GM18499 (cell line): ENCODE measurements at regions not wholly inside any gene's neighbourhood (a gene's known extent, or its start where the extent isn't known, plus 50 kb on each side); places are given as distances from the start of the nearest gene placed in this dataset.
"Not testable (repeated sequence)": the region's sequence is repeated elsewhere in the genome, so short reads cannot be mapped to it uniquely, and the experiment has no call there.

Experiments used
- ATAC-seq: cut with Tn5 transposase; IDR thresholded peaks from one replicate; pipeline ENCODE4 v1.9.1; 2021; ENCODE audit warnings: moderate number of reproducible peaks; ENCODE audit not compliant: insufficient read depth, unreplicated experiment

DNA sequence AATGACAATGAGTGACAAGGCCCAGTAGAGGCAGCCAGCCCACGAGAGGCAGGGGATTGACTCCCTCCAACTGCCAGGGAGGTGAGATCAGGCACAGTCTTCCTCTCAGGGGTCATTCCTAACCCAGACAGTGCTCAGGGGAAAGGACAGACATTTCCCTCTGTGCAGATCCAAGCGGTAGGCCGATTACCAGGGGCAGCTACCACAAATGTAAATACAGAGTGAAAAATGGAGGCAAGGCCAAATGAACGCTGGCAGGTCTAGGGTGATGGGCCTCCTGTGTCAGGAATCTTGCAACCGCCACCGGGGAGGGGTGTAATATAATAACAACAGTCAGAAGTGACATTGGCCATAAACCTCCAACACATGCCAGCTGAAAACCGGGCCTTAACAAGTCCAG, 881.4 kb downstream of the UQCRFS1 start:
- ATAC-seq = no peak

DNA sequence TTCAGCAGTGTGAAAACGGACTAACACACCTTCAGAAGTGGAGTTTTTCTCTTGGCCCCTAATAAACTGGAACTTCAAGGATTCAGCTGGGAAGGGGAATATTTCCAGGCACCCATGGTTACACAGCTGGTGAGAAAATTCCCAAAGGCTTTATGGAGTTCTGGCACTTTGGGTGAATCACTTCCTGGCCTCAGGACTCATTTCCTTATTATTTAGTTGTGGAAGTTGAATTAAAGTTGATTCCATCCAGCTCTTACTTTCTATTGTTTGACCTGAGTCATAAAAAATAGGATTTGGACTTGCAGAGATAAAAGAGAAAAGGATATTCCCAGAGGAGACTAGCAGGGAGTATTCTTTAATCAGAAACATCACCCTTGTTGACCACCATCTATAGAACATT, 882.1 kb downstream of the UQCRFS1 start:
- no peak for ATAC-seq

GRCh38 chr19:28329429-28329828, 883.5 kb downstream of the UQCRFS1 start:
- ATAC-seq = no peak

GRCh38 chr19:28327905-28328304, 885.0 kb downstream of the UQCRFS1 start:
- no peak for ATAC-seq

- ATAC-seq = no peak
Measured at GRCh38 chr19:28326746-28327145, 886.2 kb downstream of the UQCRFS1 start.

DNA sequence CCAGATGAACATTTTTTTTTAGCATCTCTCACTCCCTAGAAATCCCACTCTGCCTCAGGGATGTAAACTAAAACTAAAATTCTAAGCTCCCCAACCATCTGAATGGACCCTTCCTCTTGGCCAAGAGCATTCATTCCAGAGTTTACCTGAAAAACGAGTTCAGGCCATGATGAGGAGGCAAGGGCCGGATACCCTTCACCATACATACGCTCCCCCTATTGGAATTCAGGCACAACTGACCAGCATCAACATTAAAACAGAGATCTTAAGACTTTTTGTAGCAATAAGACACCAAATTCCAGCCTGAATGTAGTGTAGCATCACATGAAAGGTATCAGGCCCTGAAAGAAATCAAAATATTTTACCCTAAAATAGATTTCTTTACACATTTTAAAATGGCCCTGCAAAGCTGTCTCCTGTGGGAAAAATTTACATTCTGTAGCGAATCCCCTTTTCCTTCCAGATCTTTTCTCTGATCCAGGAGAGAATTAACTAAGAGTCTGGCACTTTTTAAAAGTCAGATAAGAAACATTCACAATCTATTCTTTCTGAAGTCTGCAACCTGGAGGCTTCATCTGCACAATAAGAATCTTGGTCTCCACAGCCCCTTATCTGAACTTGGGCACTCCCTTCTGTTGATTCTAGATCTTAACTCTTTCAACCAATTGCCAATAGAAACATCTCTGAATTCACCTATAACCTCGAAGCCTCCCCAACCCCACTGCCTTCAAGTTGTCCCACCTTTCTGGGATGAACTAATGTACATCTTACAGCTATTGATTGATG, 888.5 kb downstream of the UQCRFS1 start:
- no peak for ATAC-seq

GRCh38 chr19:28322945-28323344, 890.0 kb downstream of the UQCRFS1 start:
- ATAC-seq = no peak

DNA sequence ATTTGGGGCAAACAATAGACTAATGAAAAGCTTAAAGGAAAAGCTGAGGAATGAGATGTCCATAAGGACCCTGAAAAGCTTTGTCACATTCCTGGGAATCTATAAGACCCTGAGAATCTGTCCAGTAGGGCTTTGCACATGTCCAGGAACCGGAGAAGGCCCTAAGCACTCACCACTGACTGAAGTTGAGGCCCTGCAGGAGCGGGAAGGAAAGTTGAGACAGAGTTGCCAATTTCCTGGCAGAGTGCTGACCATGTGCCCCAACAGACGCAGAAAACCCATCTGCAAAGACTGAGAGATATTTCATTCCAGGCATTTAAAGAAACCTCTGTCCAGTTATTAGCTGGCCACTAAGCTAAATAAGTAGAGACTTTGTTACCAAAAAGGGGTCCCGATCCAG, 890.5 kb downstream of the UQCRFS1 start:
- ATAC-seq = no peak

DNA sequence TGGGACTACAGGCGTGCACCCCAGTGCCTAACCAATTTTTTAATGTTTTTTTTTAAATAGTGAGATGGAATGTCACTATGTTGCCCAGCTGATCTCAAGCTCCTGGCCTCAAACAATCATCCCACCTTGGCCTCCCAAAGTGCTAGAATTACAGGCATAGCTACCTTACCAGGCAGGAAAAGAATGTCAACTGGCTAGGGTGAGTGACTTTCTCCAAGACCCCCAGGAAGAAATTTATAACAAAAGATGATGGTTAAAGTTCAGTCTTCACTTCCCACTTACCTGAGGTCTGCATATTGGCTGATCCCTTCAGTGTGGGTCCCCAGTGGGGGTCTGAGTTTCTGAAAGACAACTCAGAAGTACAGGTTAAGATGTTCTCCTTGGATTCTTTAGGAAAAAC, 893.0 kb downstream of the UQCRFS1 start:
- no peak for ATAC-seq

DNA sequence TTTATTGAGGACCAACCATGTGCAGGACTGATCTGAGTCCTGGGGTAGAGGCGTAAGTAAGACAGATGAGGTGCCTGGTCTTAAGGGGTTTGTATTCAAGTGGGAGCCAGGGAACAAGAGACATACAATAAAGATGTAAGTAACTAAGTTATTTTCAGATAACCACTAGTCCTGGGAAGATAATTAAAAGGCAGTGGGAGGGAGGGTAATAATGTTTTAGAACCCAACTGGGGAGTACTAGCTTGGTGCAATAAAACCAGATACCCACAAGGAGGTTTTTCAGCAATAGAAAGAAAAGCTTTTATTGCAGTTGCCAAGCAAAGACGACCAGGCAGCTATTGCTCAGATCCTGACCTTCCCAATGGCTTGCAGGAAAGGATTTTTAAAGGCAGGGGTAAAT, 893.7 kb downstream of the UQCRFS1 start:
- no peak for ATAC-seq

DNA sequence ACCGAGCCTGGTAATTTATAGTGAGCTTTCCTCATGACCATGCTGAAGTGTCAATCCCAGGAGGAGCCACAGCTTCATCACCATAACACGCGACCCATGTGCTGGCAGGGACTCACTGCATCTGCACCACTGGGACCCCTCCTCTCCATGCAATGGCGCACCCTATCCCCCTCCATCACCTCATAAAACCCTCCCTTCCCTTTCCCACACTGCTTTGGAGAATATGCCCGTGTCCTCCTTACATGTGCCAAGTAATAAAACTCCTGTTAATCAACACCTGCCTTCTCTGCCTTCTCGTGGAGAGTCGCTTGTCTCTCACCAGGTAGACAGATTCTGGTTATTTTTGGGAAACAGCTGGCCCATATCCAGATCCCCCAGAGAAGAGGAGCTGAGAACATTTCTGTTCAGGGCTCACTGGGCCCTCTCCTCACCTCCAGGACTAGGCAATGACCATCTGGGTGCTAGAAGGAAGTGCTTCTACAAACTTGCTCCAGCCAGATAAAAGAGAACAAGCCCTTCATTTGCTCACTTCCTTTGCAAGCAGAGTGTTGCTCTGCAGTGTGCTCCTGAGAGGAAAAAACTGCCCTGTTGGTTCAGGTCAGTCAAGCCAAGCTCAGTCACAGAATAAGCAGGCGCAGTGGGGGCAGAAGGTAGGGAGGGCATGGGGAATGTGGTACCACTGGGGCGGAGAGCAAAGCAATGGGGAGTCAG, 894.3 kb downstream of the UQCRFS1 start:
- no peak for ATAC-seq

GRCh38 chr19:28316464-28316863, 896.5 kb downstream of the UQCRFS1 start:
- no peak for ATAC-seq

DNA sequence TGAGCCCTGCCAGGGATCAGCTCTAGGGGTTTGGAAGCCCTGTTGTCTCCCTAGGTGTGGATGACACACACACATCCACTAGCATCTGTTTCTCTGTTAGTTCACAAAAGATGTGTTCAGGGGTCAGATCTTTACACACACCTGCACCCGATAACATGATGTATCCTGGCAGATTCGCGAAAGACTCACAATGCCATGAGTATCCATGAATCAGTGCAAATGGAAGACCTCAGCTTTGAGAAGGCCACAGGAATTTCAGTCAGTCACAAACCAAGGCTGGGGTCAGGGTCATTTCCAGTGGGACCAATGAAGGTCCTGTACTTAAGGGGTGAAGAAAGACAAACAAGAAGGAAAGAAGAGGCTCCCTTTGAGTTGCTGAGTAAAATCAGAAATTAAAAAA, 898.2 kb downstream of the UQCRFS1 start:
- no peak for ATAC-seq

DNA sequence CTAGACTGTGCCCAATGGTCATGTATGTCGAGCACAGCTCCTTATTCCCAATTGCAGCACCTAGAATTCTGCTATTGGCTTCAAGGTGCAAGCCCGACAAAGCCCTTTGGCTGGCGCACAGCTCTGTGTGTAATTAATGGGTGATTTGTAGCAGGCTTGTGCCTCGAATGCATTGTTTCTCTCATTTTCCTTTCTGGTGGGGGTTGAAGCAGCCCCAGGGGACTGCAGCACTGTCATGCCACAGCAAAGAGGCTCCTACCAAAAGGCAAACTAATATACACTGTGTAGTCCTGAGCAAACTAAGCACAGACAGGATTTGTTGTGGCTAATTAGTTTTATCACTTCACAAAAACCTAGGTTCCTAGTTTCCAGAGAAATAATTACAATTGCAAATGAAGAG, 898.7 kb downstream of the UQCRFS1 start:
- no peak for ATAC-seq

DNA sequence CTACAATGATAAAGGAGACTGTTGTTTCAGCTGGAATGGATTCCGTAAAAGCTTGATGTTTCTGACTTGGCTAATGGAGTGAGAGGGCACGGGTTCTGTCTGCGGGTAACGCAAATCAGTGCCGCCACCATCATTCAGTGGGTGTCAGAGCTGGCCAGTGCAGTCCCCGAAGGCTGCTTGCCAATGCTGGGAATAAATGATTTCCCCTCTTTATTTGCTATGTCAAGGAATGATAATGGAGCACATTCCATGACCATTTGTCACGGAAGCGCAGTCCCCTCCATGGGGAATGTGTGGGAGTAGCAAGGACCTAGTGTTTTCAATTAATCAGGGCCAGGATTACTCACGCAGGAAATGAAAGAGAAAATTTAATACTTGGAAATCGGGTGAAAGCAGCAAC, 899.3 kb downstream of the UQCRFS1 start:
- no peak for ATAC-seq

DNA sequence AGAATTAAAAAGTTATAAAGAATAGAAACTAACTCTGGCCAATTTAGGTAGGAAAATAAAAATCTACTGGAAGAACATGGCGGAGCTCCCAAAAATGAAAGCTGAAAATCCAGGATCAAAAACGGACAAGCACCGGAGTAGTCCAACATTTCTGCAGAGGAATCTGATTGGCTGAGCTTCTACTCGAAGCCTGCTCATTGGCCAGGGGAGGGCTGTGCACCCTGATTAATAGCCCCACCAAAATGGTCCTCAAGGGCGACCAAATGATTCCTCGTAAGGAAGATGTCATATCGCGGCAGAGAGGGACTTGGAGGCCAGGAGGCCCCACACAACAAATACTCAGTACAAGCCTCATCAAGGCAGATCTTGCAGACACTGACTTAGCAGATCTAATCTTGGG, 900.7 kb downstream of the UQCRFS1 start:
- no peak for ATAC-seq

DNA sequence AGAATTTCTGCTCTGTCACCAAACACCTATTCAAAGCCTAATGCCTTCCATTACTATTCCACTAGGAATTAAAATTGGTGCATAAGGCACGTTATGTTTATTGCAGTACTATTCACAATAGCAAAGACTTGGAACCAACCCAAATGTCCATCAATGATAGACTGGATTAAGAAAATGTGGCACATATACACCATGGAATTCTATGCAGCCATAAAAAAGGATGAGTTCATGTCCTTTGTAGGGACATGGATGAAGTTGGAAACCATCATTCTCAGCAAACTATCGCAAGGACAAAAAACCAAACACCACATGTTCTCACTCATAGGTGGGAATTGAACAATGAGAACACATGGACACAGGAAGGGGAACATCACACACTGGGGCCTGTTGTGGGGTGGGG, 902.1 kb downstream of the UQCRFS1 start:
- ATAC-seq = not testable (repeated sequence)

DNA sequence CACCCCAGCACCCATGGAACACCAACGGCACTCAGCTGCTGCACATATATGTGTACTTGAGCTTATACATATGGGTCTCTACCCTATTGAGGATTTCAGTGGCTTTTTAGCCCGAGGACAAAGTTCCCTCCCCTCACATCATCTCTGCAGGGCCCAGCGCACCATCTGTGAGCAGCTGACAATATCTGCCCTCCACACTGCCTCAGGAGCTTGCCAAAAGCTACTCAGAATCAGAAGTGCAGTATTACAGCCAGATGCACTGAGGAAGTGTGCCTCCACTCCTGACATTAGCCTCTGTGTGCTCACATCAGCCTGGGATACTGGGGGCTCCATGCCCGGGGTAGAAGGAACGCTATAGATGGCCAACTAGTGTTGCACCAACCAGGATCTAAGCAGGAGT, 903.9 kb downstream of the UQCRFS1 start:
- no peak for ATAC-seq

DNA sequence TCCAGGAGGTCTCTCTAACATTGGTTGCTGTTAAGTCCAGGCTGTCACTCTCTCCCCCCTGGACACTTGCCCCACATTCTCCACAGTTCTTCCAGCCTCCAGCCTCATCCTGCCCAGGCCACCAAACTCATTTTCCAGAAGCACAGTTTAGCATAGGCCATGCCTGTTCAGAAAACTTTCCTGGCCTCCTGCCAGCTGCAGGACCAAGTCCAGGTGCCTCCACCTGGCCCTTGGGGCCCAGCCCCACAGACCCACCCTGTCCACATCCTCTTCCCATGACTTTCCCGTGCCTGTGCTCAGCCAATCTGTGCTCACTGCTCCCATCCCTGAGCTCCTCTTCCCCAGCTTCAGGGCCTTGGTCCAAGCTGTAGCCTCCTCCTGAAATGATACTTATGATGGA, 905.0 kb downstream of the UQCRFS1 start:
- ATAC-seq = no peak

GRCh38 chr19:28307487-28307886, 905.5 kb downstream of the UQCRFS1 start:
- ATAC-seq = no peak

- no peak for ATAC-seq
Measured at GRCh38 chr19:28305513-28305912, 907.4 kb downstream of the UQCRFS1 start.

DNA sequence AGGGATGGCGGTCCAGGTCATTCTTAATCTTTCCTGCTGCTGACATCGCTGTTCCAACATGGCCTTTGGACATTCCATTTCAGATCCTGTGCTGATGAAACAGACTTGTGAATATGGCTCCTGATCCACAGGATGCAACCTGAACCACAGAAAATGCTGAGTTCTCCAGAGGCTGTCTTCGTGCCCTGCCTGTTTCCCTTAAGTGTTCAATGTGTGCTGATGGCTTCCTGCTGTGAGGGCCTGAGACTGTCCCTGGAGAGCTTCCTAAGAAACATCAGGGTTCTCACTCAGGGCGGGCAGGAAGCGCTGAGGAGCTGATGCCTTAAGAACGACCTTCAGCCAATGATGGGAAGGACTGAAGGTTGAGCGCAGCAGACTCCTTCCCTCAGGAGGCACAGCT, 909.4 kb downstream of the UQCRFS1 start:
- no peak for ATAC-seq
